Neural cell (in vitro differentiated cells): ENCODE measurements at regions not wholly inside any gene's neighbourhood (a gene's known extent, or its start where the extent isn't known, plus 50 kb on each side); places are given as distances from the start of the nearest gene placed in this dataset.

Experiments used
- CTCF ChIP-seq: fragments of 450-650 bp; IDR thresholded peaks from 2 replicates; pipeline ENCODE4 v1.5.1; 2014; ENCODE audit warnings: antibody characterized with exemption, mild to moderate bottlenecking, moderate library complexity; ENCODE audit not compliant: poor library complexity, severe bottlenecking
- EZH2 ChIP-seq: fragments of 200-600, 300-800 bp; shearing (Covaris generic), sonication (generic); IDR thresholded peaks from 2 replicates; pipeline ENCODE4 v1.6.1; 2014; ENCODE audit warnings: antibody characterized with exemption, low read length, borderline replicate concordance, mild to moderate bottlenecking; ENCODE audit not compliant: insufficient read depth, poor library complexity, severe bottlenecking
- RAD21 ChIP-seq: fragments of 450-650 bp; conservative IDR thresholded peaks from 2 replicates; pipeline ENCODE4 v1.6.1; 2014; ENCODE audit warnings: antibody characterized with exemption, mild to moderate bottlenecking, moderate library complexity
- TAF1 ChIP-seq: IDR thresholded peaks from 2 replicates; pipeline ENCODE4 v1.6.1; 2012; ENCODE audit warnings: low read depth

DNA sequence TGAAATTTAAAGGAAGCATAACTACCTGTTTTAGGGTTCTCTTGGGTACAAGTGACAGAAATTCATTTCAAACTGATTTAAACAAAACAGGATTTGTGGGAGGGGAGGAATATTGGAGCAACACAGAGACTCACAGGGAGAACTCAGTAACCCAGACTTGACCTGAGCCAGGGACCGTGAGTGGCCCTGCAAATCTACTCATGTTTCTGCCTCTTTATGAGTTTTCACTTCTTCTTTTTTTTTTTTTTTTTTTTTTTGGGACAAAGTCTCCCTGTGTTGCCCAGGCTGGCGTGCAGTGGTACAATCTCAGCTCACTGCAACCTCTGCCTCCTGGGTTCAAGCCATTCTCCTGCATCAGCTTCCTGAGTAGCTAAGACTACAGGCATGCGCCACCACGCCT, 405.6 kb upstream of the ZNF608 start:
- no peak for TF ChIP-seq EZH2
- TF ChIP-seq CTCF = no peak
- no peak for TF ChIP-seq TAF1
- TF ChIP-seq RAD21 = no peak
